Naive B cell (primary cell): ENCODE measurements at regions not wholly inside any gene's neighbourhood (a gene's known extent, or its start where the extent isn't known, plus 50 kb on each side); places are given as distances from the start of the nearest gene placed in this dataset.

ENCODE experiments used
- ATAC-seq, 2 donors: fragments of 150-1000 bp; cut with Tn5 transposase; 2 replicates each; pipeline ENCODE4 v1.10.0; 2021; ENCODE audit warnings: low read depth in 2 of 2, mild to moderate bottlenecking in 2 of 2, moderate library complexity in 2 of 2
- DNase-seq: peaks from one replicate; pipeline ENCODE4 v3.0.0; 2022
- H3K27ac Mint-ChIP-seq, 6 donors: one replicate each; pipeline ENCODE4 v1.8.0; 2020 to 2022; ENCODE audit warnings: mild to moderate bottlenecking in 6 of 6, mixed read lengths in 6 of 6, moderate library complexity in 5 of 6, inconsistent platforms in 2 of 6
- H3K27me3 Mint-ChIP-seq, 3 donors: one replicate each; pipeline ENCODE4 v1.8.0; 2021 to 2022; ENCODE audit warnings: mixed read lengths in 3 of 3, mild to moderate bottlenecking in 1 of 3
- H3K36me3 Mint-ChIP-seq, 2 donors: one replicate each; pipeline ENCODE4 v1.8.0; 2020 to 2022; ENCODE audit warnings: mixed read lengths in 2 of 2, inconsistent platforms in 1 of 2, mild to moderate bottlenecking in 1 of 2
- H3K4me1 Mint-ChIP-seq, 3 donors: one replicate each; pipeline ENCODE4 v1.8.0; 2020 to 2022; ENCODE audit warnings: mixed read lengths in 3 of 3, inconsistent platforms in 1 of 3, mild to moderate bottlenecking in 1 of 3, moderate library complexity in 1 of 3
- H3K4me3 Mint-ChIP-seq, 8 donors: one replicate each; pipeline ENCODE4 v1.8.0; 2020 to 2022; ENCODE audit warnings: mild to moderate bottlenecking in 8 of 8, mixed read lengths in 8 of 8, moderate library complexity in 8 of 8, inconsistent platforms in 2 of 8
- H3K9me3 Mint-ChIP-seq, 7 donors: one replicate each; pipeline ENCODE4 v1.8.0; 2020 to 2022; ENCODE audit warnings: mixed read lengths in 7 of 7, mild to moderate bottlenecking in 5 of 7, inconsistent platforms in 2 of 7, moderate library complexity in 1 of 7

DNA sequence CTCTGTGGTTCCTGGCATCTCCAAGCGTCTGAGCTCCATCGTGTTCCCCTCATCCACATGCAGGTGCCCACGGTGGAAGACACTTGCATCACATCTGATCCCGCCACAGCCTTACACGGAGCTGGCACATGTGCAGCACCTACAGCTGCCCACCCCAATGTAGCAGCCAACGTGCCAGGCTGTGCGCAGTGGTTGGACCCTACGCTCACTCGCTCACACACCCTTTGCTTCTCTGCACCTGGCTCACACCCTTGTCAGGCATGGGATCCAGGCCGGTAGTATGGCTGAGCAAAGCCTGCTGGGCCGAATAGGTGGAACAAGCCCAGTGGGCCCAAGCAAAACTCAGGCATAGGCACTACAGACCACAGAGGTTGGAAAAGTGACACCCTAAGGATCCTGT is 567.2 kb downstream of the FSCB start:
- ATAC-seq: no peak
- Mint-ChIP-seq H3K27me3 (no peaks in the 10 kb centered on the region), H3K4me3 (no peak overlapping the region), H3K9me3 (peaks cover 0 to 16% (median 8%) of the 10 kb centered on the region in 7 donors), H3K27ac (no peak overlapping the region), H3K4me1 (no peaks in the 10 kb centered on the region), H3K36me3 (no peaks in the 10 kb centered on the region)
- no peak for DNase-seq

DNA sequence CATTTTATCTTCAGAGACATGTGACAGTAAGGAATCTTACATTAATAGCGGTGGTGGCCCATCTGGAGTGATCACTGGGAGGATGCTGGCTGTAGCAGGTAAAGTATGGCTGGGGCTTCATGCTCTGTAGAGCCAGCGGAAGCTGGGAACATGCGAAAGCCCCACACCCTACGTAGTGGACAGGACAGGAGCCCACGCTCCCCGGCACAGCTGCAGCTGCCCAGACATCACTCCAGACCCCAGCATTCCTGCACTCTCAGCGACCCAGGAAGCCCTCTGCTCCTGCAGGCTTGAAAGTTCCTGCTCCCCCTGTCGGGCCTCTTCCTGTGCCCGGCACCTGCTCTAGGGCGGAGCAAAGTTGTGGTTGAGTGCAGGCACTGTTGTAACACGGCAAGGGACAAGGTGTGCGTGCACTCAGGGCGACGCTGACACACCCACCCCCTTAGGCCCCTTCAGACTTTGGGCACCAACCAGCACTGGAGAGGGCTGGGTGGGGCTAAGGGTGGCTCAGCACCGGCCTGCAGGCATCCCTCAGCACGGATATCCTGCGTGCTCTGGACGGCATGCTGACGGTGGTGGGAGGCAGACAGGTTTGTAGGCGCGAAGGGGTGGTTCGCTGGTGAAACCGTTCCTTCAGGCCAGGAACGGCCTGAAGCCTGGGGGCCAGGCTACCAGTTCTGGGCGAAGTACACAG is 568.3 kb downstream of the FSCB start:
- no peaks in the 10 kb centered on the region for H3K36me3 Mint-ChIP-seq
- ATAC-seq (no peak), DNase-seq (no peak)
- H3K9me3 Mint-ChIP-seq: peaks cover 0 to 18% (median 8%) of the 10 kb centered on the region in 7 donors
- no peak overlapping the region for H3K27ac Mint-ChIP-seq
- no peaks in the 10 kb centered on the region for H3K4me1 Mint-ChIP-seq
- H3K4me3 Mint-ChIP-seq: peak overlapping the region in 1 of 8 donors; percentile 9
- no peaks in the 10 kb centered on the region for H3K27me3 Mint-ChIP-seq

DNA sequence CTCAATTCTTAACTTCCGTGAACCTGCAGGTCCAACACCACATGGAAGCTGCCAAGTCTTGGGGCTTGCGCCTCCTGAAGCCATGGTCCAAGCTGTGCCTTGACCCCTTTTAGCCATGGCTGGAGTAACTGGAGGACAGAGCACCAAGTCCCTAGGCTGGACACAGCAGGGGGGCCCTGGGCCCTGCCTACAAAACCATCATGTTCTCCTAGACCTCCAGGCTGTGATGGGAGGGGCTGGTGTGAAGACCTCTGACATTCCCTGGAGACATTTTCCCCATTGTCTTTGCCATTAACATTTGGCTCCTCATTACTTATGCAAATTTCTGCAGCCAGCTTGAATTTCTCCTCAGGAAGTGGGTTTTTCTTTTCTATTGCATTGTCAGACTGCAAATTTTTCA is 570.1 kb downstream of the FSCB start:
- H3K9me3 Mint-ChIP-seq: peaks cover 0 to 29% (median 8%) of the 10 kb centered on the region in 7 donors
- H3K4me1 Mint-ChIP-seq: no peaks in the 10 kb centered on the region
- no peak for DNase-seq
- H3K27ac Mint-ChIP-seq: no peak overlapping the region
- H3K4me3 Mint-ChIP-seq: no peak overlapping the region
- ATAC-seq: no peak
- no peaks in the 10 kb centered on the region for H3K36me3 Mint-ChIP-seq
- H3K27me3 Mint-ChIP-seq: no peaks in the 10 kb centered on the region

DNA sequence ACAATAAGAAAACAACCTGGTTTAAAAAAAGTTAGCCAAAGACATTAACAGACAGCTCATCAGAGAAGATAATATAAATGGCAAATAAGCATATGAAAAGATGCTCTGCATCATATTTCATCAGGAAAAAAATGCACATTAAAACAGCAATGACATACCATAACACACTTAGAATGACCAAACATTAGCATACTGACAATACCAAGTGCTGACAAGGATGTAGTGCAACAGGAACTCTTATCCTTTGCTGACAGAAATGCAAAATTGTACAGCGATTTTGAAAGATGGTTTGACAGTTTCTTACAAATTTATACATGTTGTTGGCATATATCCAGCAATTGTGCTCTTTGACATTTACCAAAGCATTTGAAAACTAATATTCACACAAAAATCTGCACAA is 573.0 kb downstream of the FSCB start:
- ATAC-seq (no peak), DNase-seq (no peak)
- H3K4me1 Mint-ChIP-seq: no peaks in the 10 kb centered on the region
- H3K9me3 Mint-ChIP-seq: peaks cover 0 to 25% (median 7%) of the 10 kb centered on the region in 7 donors
- H3K36me3 Mint-ChIP-seq: no peaks in the 10 kb centered on the region
- H3K4me3 Mint-ChIP-seq: no peak overlapping the region
- H3K27me3 Mint-ChIP-seq: no peaks in the 10 kb centered on the region
- no peak overlapping the region for H3K27ac Mint-ChIP-seq

DNA sequence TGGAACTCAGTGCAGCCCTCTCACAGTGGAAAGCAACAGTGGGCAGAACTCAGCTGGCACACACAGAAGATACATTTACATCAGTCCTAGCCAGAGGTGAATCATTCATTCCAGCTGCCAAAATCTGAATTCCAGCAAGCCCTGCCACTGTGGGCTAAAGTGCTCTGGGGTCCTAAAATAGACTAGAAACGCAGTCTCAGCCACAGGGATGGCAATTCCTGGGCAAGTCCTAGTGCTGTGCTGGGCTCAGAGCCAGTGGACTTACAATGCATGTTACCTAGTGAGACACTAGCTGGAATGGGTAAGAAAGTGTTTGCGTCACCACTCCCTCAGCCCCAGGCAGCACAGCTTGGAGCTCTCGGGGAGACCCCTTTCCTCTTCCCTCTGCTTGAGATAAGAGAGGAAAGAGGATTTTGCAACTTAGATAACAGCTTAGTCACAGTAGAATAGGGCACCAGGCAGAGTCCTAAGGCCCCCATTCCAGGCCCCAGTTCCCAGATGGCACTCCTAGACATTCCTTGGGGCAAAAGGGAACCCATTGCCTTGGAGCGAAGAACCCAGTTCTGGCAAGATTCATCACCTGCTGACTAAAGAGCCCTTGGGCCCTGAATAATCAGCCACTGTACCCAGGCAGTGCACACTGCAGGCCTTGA is 592.9 kb downstream of the FSCB start:
- Mint-ChIP-seq H3K4me3 (no peak overlapping the region), H3K4me1 (no peaks in the 10 kb centered on the region), H3K36me3 (no peaks in the 10 kb centered on the region), H3K27ac (no peak overlapping the region), H3K9me3 (peaks cover 0 to 6% (median 1%) of the 10 kb centered on the region in 7 donors), H3K27me3 (no peaks in the 10 kb centered on the region)
- ATAC-seq (no peak), DNase-seq (no peak)

DNA sequence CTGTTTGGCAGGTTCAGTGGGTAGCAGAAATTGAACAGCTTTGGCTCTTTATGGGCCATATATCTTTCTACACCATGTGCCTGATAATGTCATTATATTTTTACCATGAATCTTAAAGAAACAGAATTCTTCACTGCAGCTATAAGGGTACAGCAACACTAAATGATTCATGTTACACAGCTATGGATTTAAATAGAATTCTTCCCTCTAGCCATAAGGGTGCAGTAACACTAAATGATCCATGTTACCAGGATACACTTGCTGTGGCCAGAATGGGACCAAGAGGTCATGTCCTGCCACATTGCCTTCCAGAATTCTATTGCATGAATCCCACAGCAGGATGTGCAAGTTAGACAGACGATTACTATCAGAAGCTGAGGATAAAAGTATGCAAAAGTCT is 603.9 kb downstream of the FSCB start:
- Mint-ChIP-seq H3K27ac (no peak overlapping the region), H3K9me3 (peaks cover 0 to 8% (median 0%) of the 10 kb centered on the region in 7 donors), H3K4me3 (no peak overlapping the region), H3K36me3 (no peaks in the 10 kb centered on the region), H3K27me3 (no peaks in the 10 kb centered on the region), H3K4me1 (no peaks in the 10 kb centered on the region)
- no peak for DNase-seq
- ATAC-seq: no peak

DNA sequence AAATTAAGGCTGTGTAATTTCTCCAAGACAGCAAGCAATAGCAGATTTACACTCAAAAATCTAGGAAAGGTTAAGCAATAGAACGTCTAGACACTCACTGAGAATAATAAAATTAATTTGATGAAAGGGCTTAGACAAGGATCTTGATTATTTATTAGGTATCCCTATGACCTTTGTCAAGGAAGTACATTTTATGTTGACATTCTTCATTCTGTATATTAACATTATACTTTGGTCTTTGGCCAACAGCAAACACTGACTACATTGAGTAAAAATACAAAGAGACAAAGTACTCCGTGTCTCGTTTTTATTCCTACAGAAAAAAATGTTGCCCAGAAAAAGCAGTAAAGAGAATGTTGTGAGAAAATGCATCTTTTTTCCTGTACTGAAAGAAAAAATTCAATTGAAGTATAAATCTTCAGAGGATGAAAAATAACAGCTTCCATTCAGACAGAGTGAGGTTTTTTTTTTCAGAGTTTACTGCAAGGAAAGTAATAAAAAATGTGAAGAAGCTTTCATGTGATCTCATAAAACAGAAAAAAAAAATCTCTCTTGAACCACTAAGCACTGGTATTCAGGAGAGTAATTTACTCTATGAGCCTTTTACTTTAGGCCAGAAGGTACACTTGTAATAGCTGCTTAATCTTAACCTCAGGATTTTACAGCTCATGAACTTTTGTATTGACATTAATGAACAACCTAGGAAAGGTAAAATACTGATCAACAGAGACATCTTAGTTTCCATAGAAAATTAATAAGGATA is 605.0 kb downstream of the FSCB start:
- Mint-ChIP-seq H3K27me3 (no peaks in the 10 kb centered on the region), H3K9me3 (peaks cover 0 to 8% (median 0%) of the 10 kb centered on the region in 7 donors), H3K36me3 (no peaks in the 10 kb centered on the region), H3K27ac (no peak overlapping the region), H3K4me3 (no peak overlapping the region), H3K4me1 (no peaks in the 10 kb centered on the region)
- DNase-seq (no peak), ATAC-seq (no peak)

DNA sequence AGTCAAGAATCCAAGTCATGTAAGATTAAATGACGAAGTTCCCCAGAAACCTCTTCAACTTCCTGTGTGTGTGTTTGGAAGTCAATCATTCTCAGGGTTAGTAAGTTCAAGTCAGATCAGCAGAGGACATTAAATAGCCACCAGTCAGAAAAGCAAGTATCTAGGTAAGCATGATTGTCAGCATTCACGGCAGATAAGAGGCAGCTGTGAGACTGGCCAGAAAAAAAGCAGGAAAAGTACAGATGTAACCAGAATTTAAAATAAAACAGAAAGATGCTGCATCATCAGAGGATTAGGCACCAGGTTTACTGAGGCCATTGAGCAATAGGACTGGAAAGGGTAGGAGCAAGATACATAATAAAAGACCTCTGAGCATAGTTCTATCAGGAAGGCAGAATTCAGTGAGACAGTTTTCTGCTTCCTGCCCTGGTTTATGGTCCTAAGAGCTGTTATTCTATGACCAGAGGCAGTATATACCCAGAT is 606.9 kb downstream of the FSCB start:
- H3K36me3 Mint-ChIP-seq: no peaks in the 10 kb centered on the region
- no peak for DNase-seq
- no peaks in the 10 kb centered on the region for H3K27me3 Mint-ChIP-seq
- ATAC-seq: no peak
- peaks cover 0 to 4% (median 0%) of the 10 kb centered on the region in 7 donors for H3K9me3 Mint-ChIP-seq
- H3K4me1 Mint-ChIP-seq: no peaks in the 10 kb centered on the region
- no peak overlapping the region for H3K27ac Mint-ChIP-seq
- H3K4me3 Mint-ChIP-seq: no peak overlapping the region

DNA sequence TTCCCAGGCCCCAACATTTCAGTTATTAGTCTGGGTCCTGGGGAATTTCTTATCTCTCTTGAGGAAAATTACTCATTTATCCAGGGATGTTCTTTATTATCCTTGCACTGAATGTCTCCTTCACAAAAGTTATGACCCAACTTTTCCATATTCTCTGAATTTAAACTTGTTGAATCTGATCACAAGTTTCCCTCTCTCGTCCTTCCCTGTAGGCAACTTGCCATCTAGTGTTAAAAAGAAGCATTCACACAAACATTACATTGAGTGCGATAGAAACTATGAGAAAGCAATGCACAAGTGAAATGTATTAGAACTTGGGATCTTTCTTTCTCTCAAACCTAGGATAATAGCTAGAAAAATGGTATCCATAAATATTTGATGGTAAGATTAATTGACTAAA is 608.4 kb downstream of the FSCB start:
- H3K36me3 Mint-ChIP-seq: no peaks in the 10 kb centered on the region
- no peaks in the 10 kb centered on the region for H3K9me3 Mint-ChIP-seq
- no peaks in the 10 kb centered on the region for H3K27me3 Mint-ChIP-seq
- no peak overlapping the region for H3K4me3 Mint-ChIP-seq
- H3K27ac Mint-ChIP-seq: peak overlapping the region in 1 of 6 donors; percentile 28
- H3K4me1 Mint-ChIP-seq: no peaks in the 10 kb centered on the region
- DNase-seq (no peak), ATAC-seq (no peak)

DNA sequence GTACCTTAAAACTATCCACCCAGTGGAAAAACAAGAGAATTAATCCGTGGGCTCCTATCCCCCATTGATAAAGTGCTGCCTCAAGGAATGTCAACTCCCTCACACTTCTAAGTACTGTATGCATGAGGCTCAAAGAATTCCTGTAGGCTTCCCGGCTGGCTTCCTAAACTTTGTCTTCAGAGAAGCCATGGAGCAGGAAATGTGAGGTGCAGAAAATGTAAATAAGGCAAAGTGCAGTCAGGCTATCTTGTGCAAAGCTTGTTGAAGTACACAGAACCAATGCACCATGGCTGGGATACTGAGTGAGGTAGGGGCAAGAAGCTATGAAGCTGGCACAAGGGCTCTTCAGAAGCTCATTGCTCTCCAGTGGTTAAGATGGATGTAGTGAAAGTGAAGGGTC is 611.0 kb downstream of the FSCB start:
- ATAC-seq (no peak), DNase-seq (no peak)
- no peaks in the 10 kb centered on the region for H3K4me1 Mint-ChIP-seq
- H3K9me3 Mint-ChIP-seq: peaks cover 0 to 5% (median 0%) of the 10 kb centered on the region in 7 donors
- no peak overlapping the region for H3K27ac Mint-ChIP-seq
- no peaks in the 10 kb centered on the region for H3K36me3 Mint-ChIP-seq
- H3K4me3 Mint-ChIP-seq: no peak overlapping the region
- no peaks in the 10 kb centered on the region for H3K27me3 Mint-ChIP-seq

DNA sequence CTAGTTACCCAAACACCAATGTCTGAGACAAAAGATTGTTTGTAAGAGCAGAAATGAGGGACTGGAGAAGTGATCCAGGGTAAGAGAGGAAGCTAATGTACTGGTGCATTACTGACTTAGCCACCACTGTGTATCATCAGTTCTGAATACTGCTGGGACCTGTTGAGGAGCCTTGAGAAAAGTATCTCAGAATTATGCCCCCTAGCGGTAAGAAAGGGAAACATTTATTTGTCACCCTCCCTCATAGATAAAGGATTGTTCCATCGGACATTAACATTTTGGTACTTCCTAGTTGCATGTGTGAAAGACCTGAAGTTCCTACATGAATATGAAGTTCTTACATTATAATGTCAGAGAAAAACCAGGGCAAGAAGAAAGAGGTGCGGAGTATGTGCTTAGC is 612.5 kb downstream of the FSCB start:
- H3K4me1 Mint-ChIP-seq: no peaks in the 10 kb centered on the region
- no peak for ATAC-seq

DNA sequence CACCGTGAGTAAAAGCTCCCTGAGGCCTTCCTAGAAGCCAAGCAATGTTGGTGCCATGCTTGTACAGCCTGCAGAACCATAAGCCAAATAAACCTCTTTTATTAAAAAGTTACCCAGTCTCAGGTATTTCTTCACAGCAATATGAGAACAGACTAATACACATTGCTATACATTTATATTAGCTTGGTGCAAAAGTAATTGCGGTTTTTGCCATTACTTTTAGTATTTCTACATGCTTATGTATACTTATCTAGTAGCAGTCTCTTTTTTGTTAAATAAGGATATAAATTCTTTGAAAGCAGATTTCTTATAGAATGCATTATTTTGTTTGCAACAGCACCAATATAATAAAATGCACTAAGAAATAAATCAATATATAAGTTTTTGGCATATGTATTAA is 619.6 kb downstream of the FSCB start:
- peaks cover 0 to 5% (median 0%) of the 10 kb centered on the region in 7 donors for H3K9me3 Mint-ChIP-seq
- no peak overlapping the region for H3K4me3 Mint-ChIP-seq
- H3K27ac Mint-ChIP-seq: no peak overlapping the region
- ATAC-seq (no peak), DNase-seq (no peak)
- no peaks in the 10 kb centered on the region for H3K36me3 Mint-ChIP-seq
- no peaks in the 10 kb centered on the region for H3K27me3 Mint-ChIP-seq
- no peaks in the 10 kb centered on the region for H3K4me1 Mint-ChIP-seq

More for the DNA sequence above, 612.5 kb downstream of the FSCB start:
- DNase-seq: peak; percentile 5
- Mint-ChIP-seq H3K36me3 (no peaks in the 10 kb centered on the region), H3K4me3 (no peak overlapping the region), H3K27ac (no peak overlapping the region), H3K9me3 (peaks cover 0 to 5% (median 0%) of the 10 kb centered on the region in 7 donors), H3K27me3 (no peaks in the 10 kb centered on the region)

DNA sequence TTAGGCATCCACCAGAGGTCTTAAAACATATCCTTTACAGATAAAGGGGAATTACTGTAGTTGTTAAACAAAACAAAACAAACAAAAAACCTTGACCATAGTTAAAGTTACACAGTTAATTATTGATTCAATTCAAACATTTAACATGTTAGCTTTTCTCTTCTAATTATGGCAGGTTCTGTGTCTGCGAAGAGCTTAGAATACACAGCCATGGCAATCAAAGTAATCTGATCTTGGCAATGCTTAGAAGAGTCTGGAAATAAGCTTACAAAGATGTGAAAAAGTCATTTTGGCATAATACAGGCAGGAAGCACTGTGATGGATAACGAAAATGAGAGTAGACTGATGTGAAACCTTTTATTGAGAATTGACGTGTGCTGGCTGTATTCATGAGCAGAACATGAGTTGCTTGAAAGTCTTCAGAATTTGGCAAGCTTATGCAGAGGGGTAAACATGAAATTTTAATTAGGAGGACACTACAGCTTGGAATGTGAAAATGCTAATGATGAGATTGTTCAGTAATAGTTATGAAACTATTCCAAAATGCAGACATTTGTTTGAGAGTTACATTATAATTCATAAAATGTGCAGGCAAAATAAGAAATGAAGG is 629.6 kb downstream of the FSCB start:
- H3K9me3 Mint-ChIP-seq: peaks cover 0 to 2% (median 0%) of the 10 kb centered on the region in 7 donors
- no peak overlapping the region for H3K4me3 Mint-ChIP-seq
- DNase-seq (no peak), ATAC-seq (no peak)
- H3K27ac Mint-ChIP-seq: no peak overlapping the region
- H3K27me3 Mint-ChIP-seq: no peaks in the 10 kb centered on the region
- no peaks in the 10 kb centered on the region for H3K36me3 Mint-ChIP-seq
- no peaks in the 10 kb centered on the region for H3K4me1 Mint-ChIP-seq
